ENCODE measurements at regions not wholly inside any gene's neighbourhood (a gene's known extent, or its start where the extent isn't known, plus 50 kb on each side); places are given as distances from the start of the nearest gene placed in this dataset.
"Not testable (repeated sequence)": the region's sequence is repeated elsewhere in the genome, so short reads cannot be mapped to it uniquely, and the experiment has no call there.

- no peak for DNase-seq
Observed at GRCh38 chr14:101252443-101253214, 308.7 kb upstream of the DIO3 start.

DNA sequence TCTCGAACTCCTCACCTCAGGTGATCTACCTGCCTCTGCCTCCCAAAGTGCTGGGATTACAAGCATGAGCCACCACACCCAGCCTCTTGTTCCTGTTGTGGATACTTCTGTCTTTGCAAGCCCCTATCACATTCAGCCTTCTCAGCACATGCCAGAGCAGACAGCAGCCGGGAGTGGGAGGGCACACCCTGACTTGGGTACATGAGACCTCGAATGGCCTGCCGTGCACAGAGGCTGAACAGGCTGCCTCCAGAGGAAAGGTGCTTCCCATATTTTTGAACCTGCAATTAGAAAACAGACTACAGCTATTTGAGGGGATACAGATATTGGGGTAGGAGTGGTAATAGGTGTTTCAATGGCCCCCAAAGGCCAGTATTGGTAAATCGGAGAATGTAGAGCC lies 307.3 kb upstream of the DIO3 start:
- no peak for DNase-seq

DNA sequence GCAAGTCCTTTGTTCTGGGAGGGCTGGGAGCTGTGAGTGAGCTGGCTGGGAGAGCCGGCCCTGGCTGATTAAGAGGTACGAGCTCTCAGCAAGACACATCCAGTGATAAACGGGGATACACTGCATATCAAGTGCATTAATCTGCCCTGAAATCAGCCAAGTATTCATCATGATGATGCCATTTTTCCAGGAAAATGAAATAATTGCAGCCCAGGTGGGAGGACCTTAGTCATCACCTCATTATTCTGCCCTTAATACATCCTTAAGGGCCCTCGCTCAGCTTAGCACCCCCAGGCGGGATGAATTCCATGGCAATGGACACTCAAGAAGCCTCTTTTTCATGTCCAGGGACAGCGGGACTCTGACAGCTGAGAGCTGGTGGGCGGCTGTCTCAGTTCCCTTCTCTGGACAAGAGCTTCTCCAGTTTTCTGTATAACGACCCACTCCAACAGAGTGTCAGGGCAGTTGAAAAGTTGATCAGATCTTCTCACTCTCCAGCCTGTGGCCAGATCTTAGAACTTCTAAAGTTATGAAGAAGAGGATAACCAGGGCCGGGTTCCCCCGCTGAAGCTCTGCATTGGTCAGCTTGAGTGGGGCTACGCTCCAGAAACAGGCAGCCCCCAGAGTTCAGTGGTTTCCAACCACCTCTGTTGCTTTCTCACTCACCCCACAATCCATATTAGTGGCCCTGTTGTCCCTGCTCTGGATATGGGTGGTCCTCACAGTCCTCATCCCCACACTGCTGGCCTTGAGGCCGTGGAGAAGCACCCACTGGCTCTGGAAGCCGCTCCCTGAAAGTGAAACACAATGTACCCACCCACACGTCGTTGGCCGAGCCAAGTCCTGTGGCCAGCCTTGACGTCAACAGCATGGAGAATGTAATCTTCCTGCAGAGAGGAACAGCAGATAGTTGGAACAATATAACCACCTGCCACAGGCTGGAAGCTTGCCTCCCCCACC lies 306.2 kb upstream of the DIO3 start:
- DNase-seq: no peak

- DNase-seq: no peak
Observed at GRCh38 chr14:101255765-101256125, 305.6 kb upstream of the DIO3 start.

GRCh38 chr14:101256266-101256665 lies 305.0 kb upstream of the DIO3 start:
- no peak for DNase-seq

- DNase-seq: no peak
Observed at GRCh38 chr14:101257551-101257950, 303.7 kb upstream of the DIO3 start.

DNA sequence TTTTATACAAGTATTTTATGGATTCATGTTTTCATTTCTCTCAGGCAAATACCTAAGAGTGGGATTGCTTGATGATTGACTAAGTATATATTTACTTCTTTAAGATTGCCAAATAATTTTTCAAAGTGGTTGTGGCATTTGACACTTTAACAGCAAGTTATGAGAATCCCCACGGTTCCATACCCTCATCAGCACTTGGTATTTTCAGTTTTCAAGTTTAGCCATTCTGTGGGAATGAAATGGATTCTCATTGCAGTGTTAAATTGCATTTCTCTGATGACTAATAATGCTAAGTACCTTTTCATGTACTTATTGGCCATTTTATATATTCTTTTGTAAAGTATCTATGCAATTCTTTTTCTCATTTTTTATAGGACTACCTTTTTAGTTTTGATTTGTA lies 301.5 kb upstream of the DIO3 start:
- DNase-seq: no peak

DNA sequence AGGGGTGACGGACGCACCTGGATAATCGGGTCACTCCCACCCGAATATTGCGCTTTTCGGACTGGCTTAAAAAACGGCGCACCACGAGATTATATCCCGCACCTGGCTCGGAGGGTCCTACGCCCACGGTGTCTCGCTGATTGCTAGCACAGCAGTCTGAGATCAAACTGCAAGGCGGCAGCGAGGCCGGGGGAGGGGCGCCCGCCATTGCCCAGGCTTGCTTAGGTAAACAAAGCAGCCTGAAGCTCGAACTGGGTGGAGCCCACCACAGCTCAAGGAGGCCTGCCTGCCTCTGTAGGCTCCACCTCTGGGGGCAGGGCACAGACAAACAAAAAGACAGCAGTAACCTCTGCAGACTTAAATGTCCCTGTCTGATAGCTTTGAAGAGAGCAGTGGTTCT lies 294.9 kb upstream of the DIO3 start:
- DNase-seq: not testable (repeated sequence)

- DNase-seq: no peak
Observed at GRCh38 chr14:101273091-101273490, 288.2 kb upstream of the DIO3 start.

- DNase-seq: no peak
Observed at GRCh38 chr14:101276309-101277091, 284.8 kb upstream of the DIO3 start.

DNA sequence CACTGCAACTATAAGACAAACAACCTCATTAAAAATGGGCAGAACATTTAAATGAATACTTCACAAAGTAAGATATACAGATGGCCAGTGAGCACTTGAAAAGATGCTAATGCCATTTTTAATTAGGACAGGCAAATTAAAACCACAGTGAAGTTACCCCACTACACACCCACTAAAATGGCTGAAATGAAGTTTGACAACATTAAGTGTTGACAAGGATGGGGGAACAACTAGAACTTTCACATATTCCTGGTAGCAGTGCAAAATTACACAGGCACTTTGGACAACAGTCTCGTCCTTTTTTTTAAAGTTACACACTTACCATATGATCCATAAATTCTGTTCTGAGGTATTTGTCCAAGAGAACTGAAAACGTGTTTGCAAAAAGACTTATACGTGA lies 278.9 kb upstream of the DIO3 start:
- no peak for DNase-seq

DNA sequence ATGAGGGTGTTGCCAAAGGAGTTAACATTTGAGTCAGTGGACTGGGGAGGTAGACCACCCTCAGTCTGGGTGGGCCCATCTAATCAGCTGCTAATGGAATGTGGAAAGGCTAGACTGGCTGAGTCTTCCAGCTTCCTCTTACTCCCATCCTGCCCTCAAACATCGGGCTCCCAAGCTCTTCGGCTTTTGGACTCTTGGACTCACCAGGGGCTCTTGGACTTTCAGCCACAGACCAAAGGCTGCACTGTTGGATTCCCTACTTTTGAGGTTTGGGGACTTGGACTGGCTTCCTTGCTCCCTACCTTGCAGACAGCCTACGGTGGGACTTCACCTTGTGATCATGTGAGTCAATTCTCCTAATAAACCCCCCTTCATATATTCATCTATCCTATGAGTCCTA lies 276.6 kb upstream of the DIO3 start:
- no peak for DNase-seq

GRCh38 chr14:101286271-101287018 lies 274.9 kb upstream of the DIO3 start:
- no peak for DNase-seq

- no peak for DNase-seq
Observed at GRCh38 chr14:101288436-101289229, 272.7 kb upstream of the DIO3 start.

- DNase-seq: no peak
Observed at GRCh38 chr14:101289230-101289690, 272.0 kb upstream of the DIO3 start.

DNA sequence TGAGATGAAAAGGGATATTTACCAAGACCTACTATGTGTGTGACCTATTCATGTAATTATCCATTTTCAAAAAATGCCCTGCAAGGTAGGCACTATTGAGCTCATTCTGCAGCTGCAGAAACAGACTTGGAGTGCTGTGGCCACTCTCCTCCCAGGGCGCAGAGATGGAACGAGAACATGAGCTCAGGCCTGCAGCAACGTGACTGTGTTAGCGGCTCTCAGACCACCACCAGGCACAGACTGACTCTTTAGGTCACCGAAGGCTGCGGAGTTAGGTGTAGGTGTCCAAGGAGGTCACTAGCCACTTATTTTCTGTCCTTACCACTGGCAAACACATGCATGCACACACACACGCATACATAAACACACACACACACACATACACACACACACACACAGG lies 271.4 kb upstream of the DIO3 start:
- no peak for DNase-seq

DNA sequence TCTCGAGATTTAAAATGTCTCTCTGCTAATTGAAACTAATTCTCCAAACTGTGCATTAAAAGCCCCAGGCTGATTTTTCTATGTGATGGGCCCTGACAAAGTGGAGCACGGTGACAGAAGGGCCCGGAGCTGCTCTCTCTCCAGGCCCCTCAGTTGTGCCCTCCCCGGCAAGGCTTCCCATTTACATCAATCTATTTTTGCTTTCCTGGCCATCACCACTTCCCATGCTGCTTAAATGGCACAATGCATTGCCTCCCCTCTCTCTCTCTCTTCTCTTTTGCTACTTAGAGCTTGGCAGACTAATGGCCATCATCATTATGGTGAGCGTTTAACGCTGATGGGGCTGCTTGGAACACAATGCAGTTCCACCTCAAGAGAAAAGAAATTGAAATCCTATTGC lies 270.7 kb upstream of the DIO3 start:
- DNase-seq: no peak

GRCh38 chr14:101291390-101291789 lies 269.9 kb upstream of the DIO3 start:
- DNase-seq: no peak

- no peak for DNase-seq
Observed at GRCh38 chr14:101292448-101292847, 268.8 kb upstream of the DIO3 start.

DNA sequence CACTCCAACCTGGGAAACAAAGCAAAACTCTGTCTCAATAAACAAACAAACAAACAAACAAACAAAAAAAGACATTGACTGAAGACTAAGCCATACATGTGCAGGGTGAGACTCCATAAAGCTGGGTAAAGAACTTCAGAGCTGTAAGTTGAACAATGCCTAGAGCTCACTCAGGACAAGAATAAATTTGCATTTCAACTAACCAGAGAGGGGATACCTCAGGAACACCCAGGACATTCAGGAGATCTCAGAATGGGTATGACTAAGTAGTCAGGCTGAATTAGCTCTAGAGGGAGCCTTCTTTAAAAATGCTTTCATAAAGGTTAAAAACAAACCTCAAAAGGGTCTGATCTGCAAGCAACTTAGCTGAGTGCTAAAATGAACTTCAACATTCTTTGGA lies 267.7 kb upstream of the DIO3 start:
- no peak for DNase-seq

- DNase-seq: no peak
Observed at GRCh38 chr14:101294136-101294535, 267.2 kb upstream of the DIO3 start.

DNA sequence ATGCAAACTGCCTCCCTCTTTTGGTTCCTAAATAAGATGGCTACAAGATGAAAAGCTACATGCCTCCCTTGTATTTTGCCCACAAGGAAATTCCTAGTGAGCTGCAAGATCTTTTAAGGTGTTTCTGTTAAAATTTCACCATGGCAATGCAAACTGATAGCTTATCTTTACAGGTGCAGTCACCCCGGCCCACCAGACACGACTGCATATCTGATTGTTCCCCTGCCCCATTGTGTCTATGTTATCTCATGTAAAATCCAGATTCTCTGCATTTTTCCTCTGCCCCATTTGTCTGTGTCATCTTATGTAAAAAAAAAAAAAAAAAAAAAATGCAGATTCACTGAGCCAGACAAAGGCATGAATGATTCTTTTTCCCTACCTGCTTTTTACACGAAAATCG lies 261.5 kb upstream of the DIO3 start:
- not testable (repeated sequence) for DNase-seq

All from activated CD4-positive, alpha-beta T cell treated with anti-CD3 and anti-CD28 coated beads for 48 hours (primary cell).